NCI-H226 (cell line): ENCODE measurements at regions not wholly inside any gene's neighbourhood (a gene's known extent, or its start where the extent isn't known, plus 50 kb on each side); places are given as distances from the start of the nearest gene placed in this dataset.

ENCODE experiments used
- DNase-seq: peaks from one replicate; pipeline ENCODE4 v3.0.0-alpha.2; 2015

GRCh38 chr5:8943301-8943700 lies 602.6 kb downstream of the SEMA5A start:
- DNase-seq = no peak

- no peak for DNase-seq
Measured at GRCh38 chr5:8944005-8944404, 601.9 kb downstream of the SEMA5A start.

- DNase-seq = no peak
Measured at GRCh38 chr5:8945972-8946371, 599.9 kb downstream of the SEMA5A start.

GRCh38 chr5:8949908-8950307 lies 596.0 kb downstream of the SEMA5A start:
- no peak for DNase-seq

- no peak for DNase-seq
Measured at GRCh38 chr5:8952147-8952546, 593.7 kb downstream of the SEMA5A start.

GRCh38 chr5:8953016-8953415 lies 592.9 kb downstream of the SEMA5A start:
- DNase-seq = no peak

- no peak for DNase-seq
Measured at GRCh38 chr5:8953911-8954438, 591.9 kb downstream of the SEMA5A start.

GRCh38 chr5:8954801-8955200 lies 591.1 kb downstream of the SEMA5A start:
- DNase-seq = no peak

- DNase-seq = no peak
Measured at GRCh38 chr5:8956659-8957058, 589.2 kb downstream of the SEMA5A start.

- DNase-seq = no peak
Measured at GRCh38 chr5:8958602-8959001, 587.3 kb downstream of the SEMA5A start.

- no peak for DNase-seq
Measured at GRCh38 chr5:8961219-8961618, 584.7 kb downstream of the SEMA5A start.

GRCh38 chr5:8961956-8962355 lies 583.9 kb downstream of the SEMA5A start:
- no peak for DNase-seq

- DNase-seq = peak; percentile 84
Measured at GRCh38 chr5:8981016-8981415, 564.9 kb downstream of the SEMA5A start.

- peak; percentile 63 for DNase-seq
Measured at GRCh38 chr5:8981496-8981895, 564.4 kb downstream of the SEMA5A start.

GRCh38 chr5:8984386-8984785 lies 561.5 kb downstream of the SEMA5A start:
- DNase-seq = no peak
